ENCODE measurements at regions not wholly inside any gene's neighbourhood (a gene's known extent, or its start where the extent isn't known, plus 50 kb on each side); places are given as distances from the start of the nearest gene placed in this dataset.

GRCh38 chr1:38173848-38174247 lies 127.3 kb upstream of the POU3F1 start:
- Mint-ChIP-seq H3K4me3 (no peak overlapping the region), H3K4me1 (no peaks in the 10 kb centered on the region), H3K9me3 (0 out of 2 replicates have a peak, but pooled peaks cover 3% of the 10 kb centered on the region), H3K27ac (no peak overlapping the region), H3K27me3 (ENCODE audit: low read depth) (no peaks in the 10 kb centered on the region; the same call in 1 of the 2 replicates), H3K36me3 (no peaks in the 10 kb centered on the region)
- no peak for ATAC-seq
- CTCF ChIA-PET: interaction anchor here (0.7 to 1.5 kb wide), 2 partner anchors 127 to 133 kb away, joined by 3 read pairs; partner anchors contain the start of gene POU3F1
- TF ChIP-seq ZNF232 (CRISPR knock-in tag; IDR thresholded peaks at IDR 0.05): no peak
- TF ChIP-seq E2F1 (CRISPR knock-in tag; IDR thresholded peaks at IDR 0.05): no peak
- TF ChIP-seq TEAD1 (CRISPR knock-in tag; IDR thresholded peaks at IDR 0.05): no peak
- TF ChIP-seq MAX (CRISPR knock-in tag; IDR thresholded peaks at IDR 0.05): no peak
- no peak for TF ChIP-seq JUN (CRISPR knock-in tag; IDR thresholded peaks at IDR 0.05)
- no peak for TF ChIP-seq ZNF263 (CRISPR knock-in tag; IDR thresholded peaks at IDR 0.05; ENCODE audit: low read depth)
- TF ChIP-seq ATF2 (CRISPR knock-in tag; IDR thresholded peaks at IDR 0.05; ENCODE audit: borderline replicate concordance, low read depth): no peak
- TF ChIP-seq ATF1 (CRISPR knock-in tag; IDR thresholded peaks at IDR 0.05): no peak
- POLR2A ChIA-PET: interaction anchor here (1.3 kb wide), 1 partner anchor 13 kb away, joined by 3 read pairs; no protein-coding TSS in a partner anchor
- DNase-seq (ENCODE audit: low spot score): no peak

GRCh38 chr1:38173157-38173831 lies 126.7 kb upstream of the POU3F1 start:
- POLR2A ChIA-PET: interaction anchor here (1.3 kb wide), 1 partner anchor 14 kb away, joined by 3 read pairs; no protein-coding TSS in a partner anchor
- ATAC-seq: no peak
- Mint-ChIP-seq H3K27me3 (ENCODE audit: low read depth) (no peaks in the 10 kb centered on the region; the same call in 1 of the 2 replicates), H3K36me3 (no peaks in the 10 kb centered on the region), H3K27ac (no peak overlapping the region), H3K4me3 (no peak overlapping the region), H3K4me1 (no peaks in the 10 kb centered on the region), H3K9me3 (0 out of 2 replicates have a peak, but pooled peaks cover 3% of the 10 kb centered on the region)
- TF ChIP-seq AFF4 (CRISPR knock-in tag; IDR thresholded peaks at IDR 0.05; ENCODE audit: borderline replicate concordance): no peak
- no peak for TF ChIP-seq JUN (CRISPR knock-in tag; IDR thresholded peaks at IDR 0.05)
- no peak for TF ChIP-seq TEAD1 (CRISPR knock-in tag; IDR thresholded peaks at IDR 0.05)
- TF ChIP-seq USF1 (CRISPR knock-in tag; IDR thresholded peaks at IDR 0.05): no peak
- no peak for TF ChIP-seq ATF1 (CRISPR knock-in tag; IDR thresholded peaks at IDR 0.05)
- TF ChIP-seq SP1 (CRISPR knock-in tag; conservative IDR thresholded peaks at IDR 0.05): no peak
- no peak for TF ChIP-seq ETV6 (CRISPR knock-in tag; IDR thresholded peaks at IDR 0.05)
- TF ChIP-seq E2F4 (CRISPR knock-in tag; IDR thresholded peaks at IDR 0.05; ENCODE audit: borderline replicate concordance, low read depth): no peak
- TF ChIP-seq AR (CRISPR knock-in tag; IDR thresholded peaks at IDR 0.05): no peak
- no peak for TF ChIP-seq RORB (CRISPR knock-in tag; IDR thresholded peaks at IDR 0.05)
- no peak for TF ChIP-seq ZNF121 (CRISPR knock-in tag; IDR thresholded peaks at IDR 0.05)
- DNase-seq (ENCODE audit: low spot score): no peak
- CTCF ChIA-PET: interaction anchor here (1.5 kb wide), 1 partner anchor 132 kb away, joined by 3 read pairs; no protein-coding TSS in a partner anchor

Data from WTC11 (cell line).